Keratinocyte (primary cell): ENCODE measurements at regions not wholly inside any gene's neighbourhood (a gene's known extent, or its start where the extent isn't known, plus 50 kb on each side); places are given as distances from the start of the nearest gene placed in this dataset.

Experiments used
- DNase-seq: peaks from one replicate; pipeline ENCODE4 v3.0.0-alpha.2; 2011; ENCODE audit warnings: low read depth, missing footprints, low spot score
- FAIRE-seq: peaks from 2 replicates; lab custom pipeline; 2011; peaks lifted over from hg19 to GRCh38; lab: Jason Lieb, UNC
- H2AFZ ChIP-seq: 2 replicates; pipeline ENCODE4 v1.6.0; 2012; ENCODE audit warnings: low read length, control low read depth, inconsistent platforms; ENCODE audit not compliant: control insufficient read depth
- H3K27ac ChIP-seq: 2 replicates; pipeline ENCODE4 v1.5.1; 2011; ENCODE audit warnings: low read length; ENCODE audit not compliant: control insufficient read depth, insufficient read depth
- H3K27me3 ChIP-seq: 3 replicates; pipeline ENCODE4 v1.6.0; 2011; ENCODE audit warnings: low read length; ENCODE audit not compliant: control insufficient read depth, insufficient read depth; ENCODE audit errors: extremely low read depth
- H3K36me3 ChIP-seq, 2 experiments: 2 replicates in 1 of 2; 3 replicates in 1 of 2; pipeline ENCODE4 v1.5.1; 2011; ENCODE audit warnings: low read length in 2 of 2, mild to moderate bottlenecking in 1 of 2; ENCODE audit not compliant: control insufficient read depth in 2 of 2, insufficient read depth in 2 of 2; ENCODE audit errors: extremely low read depth in 1 of 2
- H3K4me1 ChIP-seq: 3 replicates; pipeline ENCODE4 v1.5.1; 2011; ENCODE audit warnings: low read length; ENCODE audit not compliant: control insufficient read depth, insufficient read depth; ENCODE audit errors: extremely low read depth
- H3K4me2 ChIP-seq: 3 replicates; pipeline ENCODE4 v1.6.0; 2011; ENCODE audit warnings: low read depth, low read length; ENCODE audit not compliant: control insufficient read depth, insufficient read depth; ENCODE audit errors: extremely low read depth
- H3K4me3 ChIP-seq, 3 experiments: fragments of 200-600 bp in 1 of 3; sonication (generic) in 1 of 3; 2 replicates in 2 of 3; 3 replicates in 1 of 3; pipeline ENCODE4 v1.5.1; 2011 to 2016; ENCODE audit warnings: low read length in 3 of 3, mild to moderate bottlenecking in 3 of 3, control low read depth in 2 of 3, inconsistent platforms in 1 of 3, low read depth in 1 of 3, mixed read lengths in 1 of 3, mixed run types in 1 of 3, moderate library complexity in 1 of 3; ENCODE audit not compliant: control insufficient read depth in 2 of 3, insufficient read depth in 2 of 3; ENCODE audit errors: extremely low read depth in 1 of 3
- H3K79me2 ChIP-seq: 2 replicates; pipeline ENCODE4 v1.6.0; 2012; ENCODE audit warnings: low read length; ENCODE audit not compliant: control insufficient read depth, insufficient read depth
- H3K9ac ChIP-seq: 3 replicates; pipeline ENCODE4 v1.6.0; 2011; ENCODE audit warnings: low read length; ENCODE audit not compliant: control insufficient read depth, insufficient read depth; ENCODE audit errors: extremely low read depth
- H3K9me1 ChIP-seq: 3 replicates; pipeline ENCODE4 v1.6.0; 2011; ENCODE audit warnings: low read length; ENCODE audit not compliant: control insufficient read depth, insufficient read depth; ENCODE audit errors: extremely low read depth
- H3K9me3 ChIP-seq: 2 replicates; pipeline ENCODE4 v1.5.1; 2012; ENCODE audit warnings: low read depth, low read length; ENCODE audit not compliant: control insufficient read depth
- H4K20me1 ChIP-seq: 3 replicates; pipeline ENCODE4 v1.6.0; 2011; ENCODE audit warnings: low read length; ENCODE audit not compliant: control insufficient read depth, insufficient read depth; ENCODE audit errors: extremely low read depth
- CTCF ChIP-seq, 3 experiments: IDR thresholded peaks in 1 of 3; conservative IDR thresholded peaks in 1 of 3; optimal IDR thresholded peaks in 1 of 3; 2 replicates in 2 of 3; 3 replicates in 1 of 3; pipeline versions ENCODE3 to v1.5.1; 2011; ENCODE audit warnings: low read length in 3 of 3, mild to moderate bottlenecking in 3 of 3, moderate library complexity in 2 of 3, control low read depth in 1 of 3, inconsistent platforms in 1 of 3; ENCODE audit not compliant: insufficient read depth in 2 of 3; ENCODE audit errors: extremely low read depth in 1 of 3
- EZH2 ChIP-seq: IDR thresholded peaks from one replicate; pipeline ENCODE4 v1.6.1; 2012; ENCODE audit warnings: inconsistent platforms, mild to moderate bottlenecking, low read length, moderate library complexity
- dilution Hi-C: fragments of 300-500 bp; cut with MboI; formaldehyde crosslinking; loops from one replicate; pipeline ENCODE4 v1.7.0; 2020; ENCODE audit warnings: low sequenced_read_pairs; ENCODE audit not compliant: extremely low pct_ligation_motif_present

- no peak for DNase-seq
- dilution Hi-C loops = no loop called here
- no peak overlapping the region for H3K27ac ChIP-seq
Observed at GRCh38 chrX:124232523-124233201, 99.8 kb upstream of the TEX13D start.

GRCh38 chrX:124234348-124234747 is 98.1 kb upstream of the TEX13D start:
- no peak for FAIRE-seq
- TF ChIP-seq CTCF (optimal IDR thresholded peaks at IDR 0.05 in 1 of 3, IDR thresholded peaks at IDR 0.05 in 1 of 3, conservative IDR thresholded peaks at IDR 0.05 in 1 of 3; ENCODE audit: extremely low read depth in 1 of 3, insufficient read depth in 2 of 3, low read length in 3 of 3) (no peak), EZH2 (no peak)
- no peaks in the 10 kb centered on the region for H3K36me3 ChIP-seq
- dilution Hi-C loops = no loop called here
- no peak overlapping the region for H3K9ac ChIP-seq
- no peaks in the 10 kb centered on the region for H3K9me3 ChIP-seq
- no peak for DNase-seq
- no peaks in the 10 kb centered on the region for H3K27me3 ChIP-seq
- H3K4me1 ChIP-seq = no peaks in the 10 kb centered on the region
- no peaks in the 10 kb centered on the region for H4K20me1 ChIP-seq
- H3K27ac ChIP-seq = no peak overlapping the region
- H2AFZ ChIP-seq = no peak overlapping the region
- H3K4me3 ChIP-seq = no peak overlapping the region
- no peak overlapping the region for H3K4me2 ChIP-seq
- H3K79me2 ChIP-seq = no peaks in the 10 kb centered on the region
- no peaks in the 10 kb centered on the region for H3K9me1 ChIP-seq

More at GRCh38 chrX:124232523-124233201, 99.8 kb upstream of the TEX13D start:
- Histone ChIP-seq H3K4me3 (no peak overlapping the region), H4K20me1 (no peaks in the 10 kb centered on the region), H3K79me2 (no peaks in the 10 kb centered on the region), H3K27me3 (no peaks in the 10 kb centered on the region), H3K9ac (no peak overlapping the region), H2AFZ (no peak overlapping the region), H3K36me3 (no peaks in the 10 kb centered on the region), H3K4me1 (no peaks in the 10 kb centered on the region), H3K9me1 (no peaks in the 10 kb centered on the region), H3K4me2 (no peak overlapping the region), H3K9me3 (no peaks in the 10 kb centered on the region)
- no peak for FAIRE-seq
- no peak for TF ChIP-seq EZH2
- TF ChIP-seq CTCF (optimal IDR thresholded peaks at IDR 0.05 in 1 of 3, IDR thresholded peaks at IDR 0.05 in 1 of 3, conservative IDR thresholded peaks at IDR 0.05 in 1 of 3; ENCODE audit: extremely low read depth in 1 of 3, insufficient read depth in 2 of 3, low read length in 3 of 3) = no peak
